Mesenchymal stem cell (in vitro differentiated cells and primary cell): ENCODE measurements at regions not wholly inside any gene's neighbourhood (a gene's known extent, or its start where the extent isn't known, plus 50 kb on each side); places are given as distances from the start of the nearest gene placed in this dataset.
A peak's percentile ranks its signal among the peaks of the same experiment; 100 is the strongest.

Experiments
- DNase-seq: peaks from one replicate; pipeline ENCODE4 v3.0.0-alpha.2; 2013
- H2AFZ ChIP-seq: one replicate; pipeline ENCODE4 v1.6.1; 2013; ENCODE audit warnings: low read depth, mild to moderate bottlenecking, control low read depth, inconsistent platforms, low read length, moderate library complexity
- H2AK5ac ChIP-seq: 2 replicates; pipeline ENCODE4 v1.6.1; 2013; ENCODE audit warnings: low read length, moderate library complexity, mild to moderate bottlenecking, inconsistent platforms; ENCODE audit not compliant: severe bottlenecking
- H2BK120ac ChIP-seq: one replicate; pipeline ENCODE4 v1.6.1; 2013; ENCODE audit warnings: low read depth, mild to moderate bottlenecking, inconsistent platforms, low read length, moderate library complexity
- H2BK12ac ChIP-seq, 2 experiments: one replicate each; pipeline ENCODE4 v1.6.1; 2013; ENCODE audit warnings: inconsistent platforms in 2 of 2, low read length in 2 of 2, mild to moderate bottlenecking in 2 of 2, moderate library complexity in 2 of 2, control low read depth in 1 of 2
- H2BK15ac ChIP-seq: one replicate; pipeline ENCODE4 v1.6.1; 2013; ENCODE audit warnings: mild to moderate bottlenecking, low read depth, inconsistent platforms; ENCODE audit not compliant: poor library complexity, severe bottlenecking
- H2BK5ac ChIP-seq: 2 replicates; pipeline ENCODE4 v1.6.1; 2013; ENCODE audit warnings: low read depth, mild to moderate bottlenecking, low read length, control low read depth, inconsistent platforms; ENCODE audit not compliant: poor library complexity, severe bottlenecking
- H3K14ac ChIP-seq, 2 experiments: one replicate each; pipeline ENCODE4 v1.6.1; 2013; ENCODE audit warnings: inconsistent platforms in 2 of 2, low read length in 2 of 2, control low read depth in 1 of 2, mild to moderate bottlenecking in 1 of 2, moderate library complexity in 1 of 2
- H3K18ac ChIP-seq, 2 experiments: one replicate each; pipeline ENCODE4 v1.6.1; 2013; ENCODE audit warnings: inconsistent platforms in 2 of 2, low read length in 2 of 2, control low read depth in 1 of 2, low read depth in 1 of 2, mild to moderate bottlenecking in 1 of 2
- H3K23ac ChIP-seq, 2 experiments: one replicate each; pipeline ENCODE4 v1.6.1; 2013; ENCODE audit warnings: inconsistent platforms in 2 of 2, low read length in 2 of 2, mild to moderate bottlenecking in 2 of 2, moderate library complexity in 2 of 2, control low read depth in 1 of 2
- H3K27ac ChIP-seq: 2 replicates; pipeline ENCODE4 v1.5.1; 2013; ENCODE audit warnings: mild to moderate bottlenecking, moderate library complexity, low read length, control low read depth, inconsistent platforms; ENCODE audit not compliant: poor library complexity, severe bottlenecking
- H3K27me3 ChIP-seq, 2 experiments: 2 replicates each; pipeline versions ENCODE4 v1.6.1 to v1.7.0; 2013; ENCODE audit warnings: low read length in 2 of 2, mild to moderate bottlenecking in 2 of 2, moderate library complexity in 2 of 2, control low read depth in 1 of 2, inconsistent platforms in 1 of 2; ENCODE audit not compliant: control insufficient read depth in 1 of 2, insufficient read depth in 1 of 2
- H3K36me3 ChIP-seq, 2 experiments: 2 replicates each; pipeline versions ENCODE4 v1.6.1 to v1.7.0; 2013; ENCODE audit warnings: low read length in 2 of 2, control low read depth in 1 of 2, inconsistent platforms in 1 of 2, low read depth in 1 of 2, mild to moderate bottlenecking in 1 of 2; ENCODE audit not compliant: insufficient read depth in 2 of 2, control insufficient read depth in 1 of 2
- H3K4ac ChIP-seq, 2 experiments: one replicate each; pipeline ENCODE4 v1.6.1; 2013; ENCODE audit warnings: inconsistent platforms in 2 of 2, low read length in 2 of 2, mild to moderate bottlenecking in 2 of 2, moderate library complexity in 2 of 2, control low read depth in 1 of 2, low read depth in 1 of 2
- H3K4me1 ChIP-seq: 2 replicates; pipeline ENCODE4 v1.6.1; 2013; ENCODE audit warnings: low read depth, low read length, control low read depth; ENCODE audit not compliant: control insufficient read depth, insufficient read depth
- H3K4me2 ChIP-seq: 2 replicates; pipeline ENCODE4 v1.6.1; 2013; ENCODE audit warnings: low read length, mild to moderate bottlenecking, inconsistent platforms; ENCODE audit not compliant: poor library complexity, severe bottlenecking
- H3K4me3 ChIP-seq, 2 experiments: 2 replicates each; pipeline versions ENCODE4 v1.5.1 to v1.7.0; 2013; ENCODE audit warnings: low read length in 2 of 2, mild to moderate bottlenecking in 2 of 2, control low read depth in 1 of 2, low read depth in 1 of 2; ENCODE audit not compliant: insufficient read depth in 1 of 2
- H3K79me1 ChIP-seq: replicated peaks from 2 replicates; pipeline ENCODE4 v1.6.1; 2013; ENCODE audit warnings: mild to moderate bottlenecking, control low read depth, low read length, inconsistent platforms; ENCODE audit not compliant: poor library complexity, severe bottlenecking
- H3K9ac ChIP-seq: 2 replicates; pipeline ENCODE4 v1.7.0; 2013; ENCODE audit warnings: mild to moderate bottlenecking, low read length, moderate library complexity
- H3K9me3 ChIP-seq: 2 replicates; pipeline ENCODE4 v1.7.0; 2013; ENCODE audit warnings: mild to moderate bottlenecking, low read length; ENCODE audit not compliant: control insufficient read depth
- H4K8ac ChIP-seq: one replicate; pipeline ENCODE4 v1.6.1; 2013; ENCODE audit warnings: inconsistent platforms, mild to moderate bottlenecking, low read length, moderate library complexity
- H4K91ac ChIP-seq: one replicate; pipeline ENCODE4 v1.6.1; 2013; ENCODE audit warnings: mild to moderate bottlenecking, low read length, inconsistent platforms
- WGBS: methylation state at CpG from one replicate; pipeline ENCODE4 v1.1.7; 2013; ENCODE audit warnings: mixed read lengths; 5-methylcytosine and 5-hydroxymethylcytosine counted together

- 83% methylated on average over 2 of the region's 2 CpGs for WGBS
- peak; percentile 54 for DNase-seq
- Histone ChIP-seq H2AFZ (no peak overlapping the region), H4K8ac (no peak overlapping the region), H3K4ac (no peak overlapping the region), H3K23ac (no peak overlapping the region), H3K9ac (no peak overlapping the region), H3K4me3 (no peak overlapping the region), H3K79me1 (no peaks in the 10 kb centered on the region), H3K4me2 (no peak overlapping the region), H3K36me3 (no peaks in the 10 kb centered on the region), H3K4me1 (no peaks in the 10 kb centered on the region), H3K9me3 (no peaks in the 10 kb centered on the region), H4K91ac (no peak overlapping the region), H2AK5ac (no peak overlapping the region), H3K27ac (no peak overlapping the region), H2BK120ac (no peak overlapping the region), H2BK15ac (no peak overlapping the region), H3K14ac (no peak overlapping the region), H2BK5ac (no peak overlapping the region), H3K27me3 (no peaks in the 10 kb centered on the region), H3K18ac (no peak overlapping the region), H2BK12ac (no peak overlapping the region)
Measured at GRCh38 chr7:80302636-80303035, 168.0 kb downstream of the GNAI1 start.

DNA sequence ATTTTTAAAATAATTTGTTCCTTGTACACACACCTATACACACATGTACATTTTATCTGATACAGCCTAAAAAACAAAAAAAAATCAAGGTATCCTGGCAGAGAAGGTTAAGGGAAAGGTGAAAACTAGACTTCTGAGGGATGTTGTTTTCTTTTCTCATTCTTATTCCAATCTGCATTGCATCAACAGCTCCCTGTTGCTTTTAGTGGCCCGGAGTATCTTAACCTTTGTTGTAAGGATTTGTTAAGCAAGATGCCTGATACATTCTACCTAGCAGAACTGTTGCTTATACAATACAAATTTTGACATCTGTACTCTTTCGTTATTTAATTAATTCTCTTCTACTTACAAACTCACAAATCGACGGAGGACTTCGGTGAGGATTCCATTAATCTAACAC, 167.4 kb downstream of the GNAI1 start:
- Histone ChIP-seq H3K36me3 (no peaks in the 10 kb centered on the region), H2BK12ac (no peak overlapping the region), H2AFZ (no peak overlapping the region), H3K9ac (no peak overlapping the region), H3K23ac (no peak overlapping the region), H3K14ac (no peak overlapping the region), H2BK5ac (no peak overlapping the region), H3K9me3 (no peaks in the 10 kb centered on the region), H3K27me3 (no peaks in the 10 kb centered on the region), H3K4ac (no peak overlapping the region), H3K27ac (no peak overlapping the region), H3K18ac (no peak overlapping the region), H3K4me2 (no peak overlapping the region), H2AK5ac (no peak overlapping the region), H3K79me1 (no peaks in the 10 kb centered on the region), H2BK120ac (no peak overlapping the region), H4K8ac (no peak overlapping the region), H3K4me1 (no peaks in the 10 kb centered on the region), H2BK15ac (no peak overlapping the region), H3K4me3 (no peak overlapping the region), H4K91ac (no peak overlapping the region)
- WGBS, result 72% methylated on average over 2 of the region's 5 CpGs
- DNase-seq, result peak; percentile 24

DNA sequence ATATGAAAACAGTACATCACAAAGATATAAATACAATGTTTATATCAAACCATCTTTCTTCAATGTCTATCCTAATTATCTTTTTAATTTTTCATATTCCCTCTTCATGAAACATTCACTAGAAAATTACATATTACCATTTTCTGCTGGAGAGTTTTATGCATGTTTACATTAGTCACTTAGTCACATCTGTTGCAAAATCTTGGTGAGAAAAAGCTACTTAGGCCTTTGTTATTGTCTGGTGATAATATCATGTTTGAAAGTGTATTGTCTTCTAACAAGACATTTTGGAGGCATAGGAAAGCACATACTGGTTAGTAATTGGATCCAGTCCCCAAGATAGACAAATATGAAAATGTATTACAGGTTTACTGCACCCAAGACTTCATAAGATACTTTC, 163.6 kb downstream of the GNAI1 start:
- H3K4me1 ChIP-seq, result no peaks in the 10 kb centered on the region
- no peak overlapping the region for H3K27ac ChIP-seq
- H3K79me1 ChIP-seq, result no peaks in the 10 kb centered on the region
- no peak overlapping the region for H3K4me3 ChIP-seq
- no peak overlapping the region for H2BK5ac ChIP-seq
- H2AFZ ChIP-seq, result no peak overlapping the region
- H3K4ac ChIP-seq, result no peak overlapping the region
- no peak overlapping the region for H3K4me2 ChIP-seq
- H4K91ac ChIP-seq, result no peak overlapping the region
- H3K14ac ChIP-seq, result no peak overlapping the region
- H3K27me3 ChIP-seq, result no peaks in the 10 kb centered on the region
- H3K23ac ChIP-seq, result no peak overlapping the region
- H2AK5ac ChIP-seq, result no peak overlapping the region
- no peak overlapping the region for H2BK15ac ChIP-seq
- no peak overlapping the region for H3K18ac ChIP-seq
- no peaks in the 10 kb centered on the region for H3K9me3 ChIP-seq
- H3K9ac ChIP-seq, result no peak overlapping the region
- H3K36me3 ChIP-seq, result no peaks in the 10 kb centered on the region
- no peak overlapping the region for H4K8ac ChIP-seq
- DNase-seq, result peak; percentile 60
- no peak overlapping the region for H2BK120ac ChIP-seq
- no peak overlapping the region for H2BK12ac ChIP-seq

- H3K9me3 ChIP-seq, result no peaks in the 10 kb centered on the region
- no peak overlapping the region for H2AK5ac ChIP-seq
- no peak overlapping the region for H2BK15ac ChIP-seq
- no peaks in the 10 kb centered on the region for H3K79me1 ChIP-seq
- no peak overlapping the region for H3K9ac ChIP-seq
- no peak overlapping the region for H3K27ac ChIP-seq
- H3K4me3 ChIP-seq, result no peak overlapping the region
- no peak overlapping the region for H3K4ac ChIP-seq
- no peaks in the 10 kb centered on the region for H3K27me3 ChIP-seq
- H3K14ac ChIP-seq, result no peak overlapping the region
- H3K18ac ChIP-seq, result no peak overlapping the region
- no peak overlapping the region for H2BK12ac ChIP-seq
- no peak overlapping the region for H4K8ac ChIP-seq
- no peak overlapping the region for H3K4me2 ChIP-seq
- no peak overlapping the region for H2BK120ac ChIP-seq
- H4K91ac ChIP-seq, result no peak overlapping the region
- no peak overlapping the region for H2AFZ ChIP-seq
- H3K23ac ChIP-seq, result no peak overlapping the region
- no peaks in the 10 kb centered on the region for H3K36me3 ChIP-seq
- peak; percentile 57 for DNase-seq
- no peak overlapping the region for H2BK5ac ChIP-seq
- no peaks in the 10 kb centered on the region for H3K4me1 ChIP-seq
Measured at GRCh38 chr7:80294346-80294745, 159.7 kb downstream of the GNAI1 start.
